Stomach (tissue), 4 donors: ENCODE measurements at regions not wholly inside any gene's neighbourhood (a gene's known extent, or its start where the extent isn't known, plus 50 kb on each side); places are given as distances from the start of the nearest gene placed in this dataset.

Source experiments
- CTCF ChIP-seq, 7 experiments: fragments of 450-650 bp in 4 of 7; fragments of 200-600 bp in 3 of 7; sonication (generic) in 3 of 7; IDR thresholded peaks; one replicate each; pipeline ENCODE4 v1.5.1; 2016 to 2019; ENCODE audit warnings: antibody characterized with exemption in 7 of 7, control low read depth in 2 of 7, mild to moderate bottlenecking in 1 of 7
- POLR2A ChIP-seq, 4 donors: fragments of 450-650 bp; IDR thresholded peaks; one replicate each; pipeline ENCODE4 v1.6.1; 2016; ENCODE audit warnings: antibody characterized with exemption in 4 of 4, control low read depth in 2 of 4, mild to moderate bottlenecking in 1 of 4, moderate library complexity in 1 of 4

GRCh38 chr5:8751971-8752370 is 793.9 kb downstream of the SEMA5A start:
- no peak for TF ChIP-seq POLR2A (IDR thresholded peaks at IDR 0.05)
- no peak for TF ChIP-seq CTCF (IDR thresholded peaks at IDR 0.05)
